SH-SY5Y (cell line): ENCODE measurements at regions not wholly inside any gene's neighbourhood (a gene's known extent, or its start where the extent isn't known, plus 50 kb on each side); places are given as distances from the start of the nearest gene placed in this dataset.

Experiments used
- GATA2 ChIP-seq: IDR thresholded peaks from 2 replicates; pipeline ENCODE4 v1.6.1; 2011; ENCODE audit warnings: mild to moderate bottlenecking, low read depth, low read length
- GATA3 ChIP-seq: IDR thresholded peaks from 2 replicates; pipeline ENCODE4 v1.6.1; 2011; ENCODE audit warnings: low read depth, mild to moderate bottlenecking, low read length, moderate library complexity

DNA sequence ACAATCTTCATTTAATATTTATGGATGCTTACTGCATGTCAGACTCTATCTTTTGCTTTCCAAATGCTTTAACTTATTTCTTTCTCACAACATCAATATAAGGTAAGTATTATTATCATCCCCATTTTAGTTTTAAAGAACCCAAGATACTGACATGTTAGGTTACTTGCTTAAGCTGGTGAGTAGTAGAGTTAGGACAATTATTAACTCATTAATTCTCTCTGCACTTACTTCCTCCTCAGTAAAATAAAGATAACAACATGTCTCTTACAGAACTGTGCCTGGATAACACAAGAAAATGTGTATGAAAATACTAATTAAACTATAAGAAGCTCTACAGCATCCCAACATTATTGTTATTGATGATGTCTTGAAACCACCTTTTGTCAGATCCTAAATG is 359.1 kb upstream of the CHST9 start:
- TF ChIP-seq GATA2 (no peak), GATA3 (no peak)

- TF ChIP-seq GATA3: no peak
Measured at GRCh38 chr18:27541293-27541692, 356.2 kb upstream of the CHST9 start.

DNA sequence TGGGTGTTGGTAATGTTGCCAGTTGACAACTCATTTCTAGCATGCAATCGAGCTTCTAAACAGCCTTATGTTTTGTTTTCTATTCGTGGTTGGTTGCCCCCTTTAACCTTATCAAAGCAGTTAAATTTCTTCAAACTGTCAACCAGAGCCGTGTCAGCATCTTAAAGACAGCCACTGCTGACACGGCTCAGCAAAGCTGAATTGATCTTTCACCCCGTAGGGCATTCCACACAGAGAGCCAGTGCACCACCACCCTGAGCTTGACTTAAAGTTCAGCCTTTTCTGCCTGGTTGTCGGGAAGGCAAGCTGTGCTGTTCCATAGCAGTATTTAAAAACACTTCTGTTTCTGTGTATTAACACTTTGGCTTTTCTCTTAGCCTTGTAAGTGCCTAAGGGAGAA is 355.0 kb upstream of the CHST9 start:
- no peak for TF ChIP-seq GATA3
- TF ChIP-seq GATA2: no peak

DNA sequence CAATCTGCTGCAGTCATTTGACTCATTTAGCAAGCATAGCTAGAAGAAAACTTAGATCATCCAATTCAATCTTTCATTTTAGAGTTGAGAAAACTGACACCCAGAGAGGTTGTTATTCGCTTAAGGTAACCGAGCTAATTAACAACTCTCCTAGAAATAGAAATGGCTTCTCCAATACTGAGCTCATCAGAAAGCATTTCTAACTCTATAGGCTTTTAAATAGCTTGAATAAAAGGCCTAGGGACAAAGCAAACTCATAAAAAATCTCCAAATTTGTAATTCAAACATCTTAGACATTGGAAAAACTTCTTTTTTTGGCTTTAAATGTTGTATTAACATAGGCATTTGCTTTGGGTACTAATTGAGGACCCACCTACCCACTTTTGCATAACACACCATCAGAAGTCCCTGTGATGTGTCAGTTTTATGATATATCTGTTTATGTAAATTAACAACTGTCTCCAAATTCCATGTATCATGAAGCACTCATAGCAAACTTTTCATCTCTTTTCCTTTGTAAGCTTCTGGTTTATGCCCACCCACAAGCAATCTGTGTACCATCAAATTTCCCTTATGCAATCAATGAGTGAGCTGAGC is 343.9 kb upstream of the CHST9 start:
- no peak for TF ChIP-seq GATA3

DNA sequence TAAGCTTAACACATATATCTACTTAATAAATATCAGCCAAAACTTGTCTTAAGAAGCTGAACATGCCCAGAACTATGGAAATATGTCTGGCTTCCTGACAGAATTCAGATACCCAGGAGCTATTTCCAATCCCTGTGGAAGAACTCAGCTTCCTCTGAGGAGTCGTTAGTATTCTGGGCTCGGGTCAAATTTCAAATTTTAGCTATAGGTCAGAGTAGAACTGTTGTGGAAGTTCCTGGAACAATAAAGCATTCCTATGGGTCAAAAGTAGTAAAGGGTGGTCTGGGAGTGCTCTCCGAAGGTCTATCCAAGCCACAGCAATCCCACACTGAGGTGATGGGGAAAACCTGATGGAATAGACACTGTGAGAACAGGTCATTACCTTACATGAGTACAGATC is 342.7 kb upstream of the CHST9 start:
- TF ChIP-seq GATA3: no peak
- no peak for TF ChIP-seq GATA2

DNA sequence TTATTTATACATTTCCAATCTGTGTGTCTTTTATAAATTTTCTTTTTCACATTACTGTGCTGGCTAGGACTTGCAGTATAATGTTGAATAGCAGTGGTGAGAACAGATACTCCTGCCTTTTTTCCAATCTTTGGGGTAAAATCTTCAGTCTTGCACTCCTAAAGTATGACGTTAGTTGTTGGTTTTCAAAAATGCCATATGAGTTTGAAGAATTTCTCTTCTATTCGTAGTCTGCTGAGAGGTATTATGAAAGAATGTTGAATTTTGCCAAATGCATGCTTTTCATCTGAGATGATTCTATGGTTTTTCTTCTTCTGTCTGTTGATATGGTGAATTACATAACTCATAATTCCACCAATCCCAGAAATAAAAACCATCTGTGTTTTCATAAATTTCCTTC is 335.3 kb upstream of the CHST9 start:
- TF ChIP-seq GATA2: no peak

GRCh38 chr18:27501671-27502070 is 316.6 kb upstream of the CHST9 start:
- TF ChIP-seq GATA2 (no peak), GATA3 (no peak)

DNA sequence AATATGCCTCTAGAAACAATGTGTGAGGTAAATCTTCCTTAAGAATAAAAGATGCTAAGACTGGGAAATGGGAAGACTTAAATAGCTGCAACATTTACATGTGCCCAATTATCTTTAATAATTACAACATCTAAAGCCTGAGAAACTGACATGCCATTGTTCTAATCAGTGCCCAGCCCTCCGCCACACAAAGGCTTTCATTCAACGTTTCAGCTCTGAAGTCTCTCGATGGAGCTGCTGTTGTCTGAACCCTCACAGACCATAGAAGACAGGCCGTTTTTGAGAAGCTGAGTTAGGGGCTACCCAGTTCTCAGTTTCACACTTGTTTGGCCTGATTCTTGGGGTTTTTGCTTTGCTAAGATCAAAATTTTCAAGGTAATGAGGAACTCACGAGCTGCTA is 315.4 kb upstream of the CHST9 start:
- no peak for TF ChIP-seq GATA2
- no peak for TF ChIP-seq GATA3

- TF ChIP-seq GATA3 (no peak), GATA2 (no peak)
Measured at GRCh38 chr18:27497246-27497645, 312.1 kb upstream of the CHST9 start.

DNA sequence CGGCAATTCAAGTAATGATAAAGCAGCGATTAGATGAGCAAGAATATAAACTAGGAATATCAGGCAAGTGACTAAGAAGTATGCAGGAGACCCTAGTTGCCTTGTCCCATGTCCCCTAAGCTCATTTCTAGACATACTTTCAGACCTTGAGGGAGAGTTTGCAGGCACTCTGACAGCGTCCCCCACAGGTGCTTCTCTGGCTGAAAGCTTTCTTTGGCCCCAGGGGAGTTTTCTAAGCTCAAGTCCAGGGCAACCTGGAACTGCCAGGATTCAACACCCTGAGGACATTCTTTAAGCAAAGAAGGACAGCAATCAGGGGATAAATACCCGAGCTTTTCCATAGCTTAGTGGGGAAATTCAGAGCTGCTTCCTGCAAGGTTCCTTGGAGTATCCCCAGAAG is 308.1 kb upstream of the CHST9 start:
- TF ChIP-seq GATA2 (no peak), GATA3 (no peak)

- TF ChIP-seq GATA2 (no peak), GATA3 (no peak)
Measured at GRCh38 chr18:27491772-27492171, 306.7 kb upstream of the CHST9 start.

- TF ChIP-seq GATA3: no peak
- TF ChIP-seq GATA2: no peak
Measured at GRCh38 chr18:27483276-27483675, 298.2 kb upstream of the CHST9 start.

DNA sequence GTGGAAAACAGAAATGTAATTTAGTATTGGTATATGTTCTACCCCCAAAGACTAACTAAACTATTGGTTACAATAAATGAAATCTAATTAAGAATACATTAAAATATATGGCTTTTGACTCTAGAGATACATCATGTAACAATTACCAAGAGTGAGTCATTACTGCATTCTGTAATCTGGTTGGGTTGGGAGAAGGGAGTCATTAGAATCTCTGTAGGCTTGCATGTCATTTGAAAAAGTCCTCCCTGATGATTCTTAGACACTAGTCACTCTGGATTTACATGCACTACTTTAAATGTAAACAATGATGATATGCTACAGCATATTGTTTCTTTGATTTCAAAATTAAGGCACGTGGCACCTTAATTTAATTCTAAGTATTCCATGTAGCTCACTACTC is 293.4 kb upstream of the CHST9 start:
- no peak for TF ChIP-seq GATA3
- TF ChIP-seq GATA2: no peak

DNA sequence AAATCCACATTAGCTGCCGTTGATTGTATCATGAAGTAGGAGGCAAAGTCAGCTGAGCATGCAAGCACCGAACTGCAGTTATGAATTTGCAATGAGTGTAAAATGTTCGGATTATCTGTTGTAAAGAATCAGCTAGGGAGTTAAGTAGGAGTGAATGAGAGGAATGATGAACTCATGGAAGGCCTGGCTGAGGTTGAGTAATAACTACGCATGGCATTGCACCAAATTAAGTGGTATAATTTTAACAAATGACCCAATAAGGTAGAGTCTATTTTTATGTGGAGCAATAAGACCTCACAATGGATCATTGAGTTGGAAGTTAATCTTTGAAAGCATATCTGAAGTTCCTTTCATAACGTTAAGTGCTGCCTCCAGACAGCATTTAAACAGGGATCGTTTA is 288.2 kb upstream of the CHST9 start:
- TF ChIP-seq GATA2 (no peak), GATA3 (no peak)

DNA sequence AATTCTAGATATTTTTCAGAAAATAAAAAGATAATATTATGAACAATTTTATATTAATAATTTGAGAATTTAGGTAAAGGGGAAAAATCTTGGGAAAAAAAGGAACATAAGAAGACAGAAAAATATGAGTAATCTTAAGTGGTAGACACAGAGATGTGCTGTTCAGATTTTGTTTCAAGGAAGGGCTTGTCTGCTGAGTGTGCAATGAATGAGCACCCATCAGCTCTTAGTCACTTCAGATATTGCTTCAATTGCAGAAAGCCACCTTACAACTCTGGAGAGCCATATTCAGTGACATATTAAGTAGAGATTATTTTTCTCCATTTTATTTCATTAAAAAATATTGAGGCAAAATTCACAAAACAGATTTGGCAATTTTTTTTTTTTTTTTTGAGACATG is 282.0 kb upstream of the CHST9 start:
- no peak for TF ChIP-seq GATA2

GRCh38 chr18:27461957-27462356 is 276.8 kb upstream of the CHST9 start:
- TF ChIP-seq GATA3 (no peak), GATA2 (no peak)
